Erythroblast (primary cell): ENCODE measurements at regions not wholly inside any gene's neighbourhood (a gene's known extent, or its start where the extent isn't known, plus 50 kb on each side); places are given as distances from the start of the nearest gene placed in this dataset.

Experiments
- DNase-seq, 2 experiments: peaks; one replicate each; lab custom pipeline; 2025; lab: John Stamatoyannopoulos, UW
- GATA1 ChIP-seq: IDR thresholded peaks from 2 replicates; pipeline ENCODE4 v1.6.1; 2011; ENCODE audit warnings: low read depth, mild to moderate bottlenecking, control low read depth, low read length, moderate library complexity
- POLR2A ChIP-seq: IDR thresholded peaks from 2 replicates; pipeline ENCODE4 v1.6.1; 2011; ENCODE audit warnings: mild to moderate bottlenecking, low read length

GRCh38 chr13:68064001-68064770, 834.0 kb upstream of the PCDH9 start:
- DNase-seq = no peak
- TF ChIP-seq POLR2A (no peak), GATA1 (no peak)

GRCh38 chr13:68063181-68063580, 833.0 kb upstream of the PCDH9 start:
- TF ChIP-seq GATA1 (no peak), POLR2A (no peak)
- no peak for DNase-seq

- DNase-seq = no peak
- TF ChIP-seq POLR2A (no peak), GATA1 (no peak)
Measured at GRCh38 chr13:68057836-68058235, 827.7 kb upstream of the PCDH9 start.

GRCh38 chr13:68056816-68057710, 826.9 kb upstream of the PCDH9 start:
- peak in 1 of 2 experiments; percentile 2 for DNase-seq
- no peak for TF ChIP-seq GATA1
- TF ChIP-seq POLR2A = no peak

- TF ChIP-seq POLR2A (no peak), GATA1 (no peak)
- no peak for DNase-seq
Measured at GRCh38 chr13:68051910-68052309, 821.8 kb upstream of the PCDH9 start.

GRCh38 chr13:68050761-68051160, 820.6 kb upstream of the PCDH9 start:
- DNase-seq = no peak
- no peak for TF ChIP-seq GATA1
- TF ChIP-seq POLR2A = no peak

GRCh38 chr13:68048802-68049359, 818.7 kb upstream of the PCDH9 start:
- no peak for DNase-seq
- TF ChIP-seq POLR2A (no peak), GATA1 (no peak)

- no peak for DNase-seq
- no peak for TF ChIP-seq POLR2A
- no peak for TF ChIP-seq GATA1
Measured at GRCh38 chr13:68047889-68048288, 817.8 kb upstream of the PCDH9 start.

- TF ChIP-seq POLR2A = no peak
- TF ChIP-seq GATA1 = no peak
Measured at GRCh38 chr13:68046903-68047302, 816.8 kb upstream of the PCDH9 start.

GRCh38 chr13:68030152-68030809, 800.1 kb upstream of the PCDH9 start:
- DNase-seq = no peak
- TF ChIP-seq GATA1 = no peak
- TF ChIP-seq POLR2A = no peak

More at GRCh38 chr13:68046903-68047302, 816.8 kb upstream of the PCDH9 start:
- DNase-seq = no peak

GRCh38 chr13:68028701-68029100, 798.6 kb upstream of the PCDH9 start:
- DNase-seq = no peak
- TF ChIP-seq GATA1 (no peak), POLR2A (no peak)

- TF ChIP-seq POLR2A = no peak
- TF ChIP-seq GATA1 = no peak
- DNase-seq = no peak
Measured at GRCh38 chr13:68027306-68027705, 797.2 kb upstream of the PCDH9 start.

GRCh38 chr13:68026077-68026476, 795.9 kb upstream of the PCDH9 start:
- TF ChIP-seq GATA1 (no peak), POLR2A (no peak)
- no peak for DNase-seq
